IMR-90 (cell line): ENCODE measurements at regions not wholly inside any gene's neighbourhood (a gene's known extent, or its start where the extent isn't known, plus 50 kb on each side); places are given as distances from the start of the nearest gene placed in this dataset.

Source experiments
- ATAC-seq: fragments of 200-7000 bp; cut with Tn5 transposase; 2 replicates; pipeline ENCODE4 v1.9.1; 2020; ENCODE audit warnings: low read depth, mild to moderate bottlenecking, moderate library complexity
- BruUV-seq: library from RNA; stranded (reverse); fragments of 400-500 nt; replicated peaks from 2 replicates; lab custom pipeline; 2021; lab: Mats Ljungman, UMichigan
- CTCF ChIA-PET: fragments of 300-600 bp; formaldehyde crosslinking; extraction: SDS; loops from one replicate; lab custom pipeline; 2021; ENCODE audit warnings: antibody characterized with exemption; lab: Yijun Ruan, JAX
- POLR2A ChIA-PET: fragments of 300-600 bp; sonication (Branson Sonifier 250); formaldehyde crosslinking; loops from one replicate; lab custom pipeline; 2022; ENCODE audit warnings: antibody characterized with exemption; ENCODE audit not compliant: unreplicated experiment; lab: Charles Lee
- DNase-seq: peaks from one replicate; pipeline ENCODE4 v3.0.0; 2013
- H2AFZ ChIP-seq: replicated peaks from 2 replicates; pipeline ENCODE3; 2013; ENCODE audit warnings: low read length, mild to moderate bottlenecking; ENCODE audit not compliant: poor library complexity
- H2AK5ac ChIP-seq: 2 replicates; pipeline ENCODE4 v1.6.1; 2013; ENCODE audit warnings: low read depth, low read length, inconsistent platforms
- H2AK9ac ChIP-seq: replicated peaks from 2 replicates; pipeline ENCODE3; 2013; ENCODE audit warnings: mild to moderate bottlenecking, low read depth, low read length, moderate library complexity; ENCODE audit not compliant: poor library complexity
- H2BK120ac ChIP-seq: 2 replicates; pipeline ENCODE4 v1.6.1; 2013; ENCODE audit warnings: low read depth, low read length, inconsistent platforms
- H2BK15ac ChIP-seq: 3 replicates; pipeline ENCODE4 v1.6.1; 2013; ENCODE audit warnings: low read depth, low read length, inconsistent platforms
- H2BK20ac ChIP-seq: 2 replicates; pipeline ENCODE4 v1.6.1; 2013; ENCODE audit warnings: low read depth, mild to moderate bottlenecking, inconsistent platforms, low read length, moderate library complexity
- H2BK5ac ChIP-seq: 2 replicates; pipeline ENCODE4 v1.6.1; 2013; ENCODE audit warnings: mild to moderate bottlenecking, low read depth, low read length, inconsistent platforms; ENCODE audit not compliant: poor library complexity, severe bottlenecking
- H3K14ac ChIP-seq: replicated peaks from 2 replicates; pipeline ENCODE4 v1.6.1; 2013; ENCODE audit warnings: low read depth, low read length, inconsistent platforms
- H3K18ac ChIP-seq: 2 replicates; pipeline ENCODE4 v1.6.1; 2013; ENCODE audit warnings: low read depth, low read length, control low read depth
- H3K23ac ChIP-seq: 2 replicates; pipeline ENCODE4 v1.6.1; 2013; ENCODE audit warnings: low read depth, low read length, inconsistent platforms
- H3K27ac ChIP-seq: 2 replicates; pipeline ENCODE4 v1.5.1; 2013; ENCODE audit warnings: mild to moderate bottlenecking, control low read depth, low read length; ENCODE audit not compliant: insufficient read depth
- H3K27me3 ChIP-seq: 2 replicates; pipeline ENCODE4 v1.6.1; 2013; ENCODE audit warnings: low read length; ENCODE audit not compliant: control insufficient read depth, insufficient read depth
- H3K36me3 ChIP-seq: 2 replicates; pipeline ENCODE4 v1.6.1; 2013; ENCODE audit warnings: low read length, mixed read lengths; ENCODE audit not compliant: control insufficient read depth, insufficient read depth
- H3K4ac ChIP-seq: 2 replicates; pipeline ENCODE4 v1.6.1; 2013; ENCODE audit warnings: low read depth, low read length, inconsistent platforms
- H3K4me1 ChIP-seq: 2 replicates; pipeline ENCODE4 v1.6.1; 2013; ENCODE audit warnings: low read length, mixed read lengths; ENCODE audit not compliant: control insufficient read depth, insufficient read depth
- H3K4me2 ChIP-seq: 2 replicates; pipeline ENCODE4 v1.6.1; 2013; ENCODE audit warnings: low read depth, mild to moderate bottlenecking, control low read depth, low read length, moderate library complexity
- H3K4me3 ChIP-seq: 2 replicates; pipeline ENCODE4 v1.5.1; 2013; ENCODE audit warnings: low read depth, mild to moderate bottlenecking, control low read depth, low read length, moderate library complexity; ENCODE audit not compliant: insufficient read depth
- H3K56ac ChIP-seq: 2 replicates; pipeline ENCODE4 v1.6.1; 2013; ENCODE audit warnings: low read length, inconsistent platforms; ENCODE audit not compliant: insufficient read depth; ENCODE audit errors: extremely low read depth
- H3K79me1 ChIP-seq, 2 experiments: 2 replicates each; pipeline ENCODE4 v1.6.1; 2013; ENCODE audit warnings: low read length in 2 of 2, inconsistent platforms in 1 of 2, low read depth in 1 of 2
- H3K9ac ChIP-seq: 2 replicates; pipeline ENCODE4 v1.6.1; 2013; ENCODE audit warnings: low read depth, low read length, control low read depth
- H3K9me1 ChIP-seq: 2 replicates; pipeline ENCODE4 v1.6.1; 2013; ENCODE audit warnings: low read length, inconsistent platforms; ENCODE audit not compliant: insufficient read depth
- H3K9me3 ChIP-seq: 2 replicates; pipeline ENCODE4 v1.6.1; 2013; ENCODE audit warnings: low read length; ENCODE audit not compliant: control insufficient read depth, insufficient read depth
- H4K20me1 ChIP-seq: 2 replicates; pipeline ENCODE4 v1.6.1; 2013; ENCODE audit warnings: low read length, inconsistent platforms; ENCODE audit not compliant: insufficient read depth
- H4K5ac ChIP-seq: 2 replicates; pipeline ENCODE4 v1.6.1; 2013; ENCODE audit warnings: mild to moderate bottlenecking, low read depth, low read length, control low read depth
- H4K8ac ChIP-seq, 2 experiments: 2 replicates each; pipeline ENCODE4 v1.6.1; 2013; ENCODE audit warnings: low read depth in 2 of 2, low read length in 2 of 2, control low read depth in 1 of 2, inconsistent platforms in 1 of 2
- H4K91ac ChIP-seq: 2 replicates; pipeline ENCODE4 v1.6.1; 2013; ENCODE audit warnings: low read depth, low read length, inconsistent platforms; ENCODE audit not compliant: insufficient read depth
- CHD1 ChIP-seq: IDR thresholded peaks from 2 replicates; pipeline ENCODE4 v1.6.1; 2012; ENCODE audit warnings: low read depth, low read length, improper control_type of control experiment
- ELK1 ChIP-seq: fragments of 150-350 bp; IDR thresholded peaks from 2 replicates; pipeline ENCODE4 v1.6.1; 2016; ENCODE audit warnings: low read depth, mild to moderate bottlenecking, low read length, moderate library complexity, borderline replicate concordance
- MAFK ChIP-seq: IDR thresholded peaks from 2 replicates; pipeline ENCODE4 v1.6.1; 2012; ENCODE audit warnings: low read depth, low read length, improper control_type of control experiment
- NFE2L2 ChIP-seq: fragments of 150-350 bp; IDR thresholded peaks from 2 replicates; pipeline ENCODE4 v1.6.1; 2016; ENCODE audit warnings: low read depth, mild to moderate bottlenecking, low read length
- POLR2A ChIP-seq: IDR thresholded peaks from 2 replicates; pipeline ENCODE4 v1.6.1; 2012; ENCODE audit warnings: mild to moderate bottlenecking, low read depth, low read length
- RFX5 ChIP-seq: IDR thresholded peaks from 2 replicates; pipeline ENCODE4 v1.8.0; 2012; ENCODE audit warnings: low read depth, mild to moderate bottlenecking, low read length, moderate library complexity
- SMC3 ChIP-seq: fragments of 150-350 bp; IDR thresholded peaks from 2 replicates; pipeline ENCODE4 v1.6.1; 2016; ENCODE audit warnings: low read depth, mild to moderate bottlenecking, antibody characterized with exemption, low read length, moderate library complexity
- WGBS, 2 experiments: methylation state at CpG; one replicate each; pipeline versions ENCODE4 v1.1.5 to v1.1.7; 2013; ENCODE audit warnings: missing lambda C conversion rate in 2 of 2; ENCODE audit not compliant: insufficient read length in 1 of 2; ENCODE audit errors: extremely low coverage in 2 of 2; 5-methylcytosine and 5-hydroxymethylcytosine counted together
- dilution Hi-C: fragments of 300-500 bp; cut with HindIII; formaldehyde crosslinking; loops from one replicate; pipeline ENCODE4 v1.14.3; 2018; ENCODE audit warnings: low sequenced_read_pairs; ENCODE audit not compliant: unreplicated experiment
- in situ Hi-C: fragments of 300-500 bp; cut with MboI; formaldehyde crosslinking; loops from 3 replicates; pipeline ENCODE4 v1.14.3; 2019; ENCODE audit warnings: low sequenced_read_pairs, inconsistent platforms, mixed read lengths
- intact Hi-C: fragments of 100-400 bp; cut with micrococcal nuclease; formaldehyde crosslinking; loops from 2 replicates; pipeline ENCODE4 v1.10.0; 2022

- Histone ChIP-seq H3K36me3 (no peaks in the 10 kb centered on the region), H3K4me2 (no peak overlapping the region), H3K4me1 (no peaks in the 10 kb centered on the region), H4K91ac (no peak overlapping the region), H3K14ac (no peak overlapping the region), H2AFZ (no peak overlapping the region), H2BK15ac (no peak overlapping the region), H3K4ac (no peak overlapping the region), H3K9me3 (no peaks in the 10 kb centered on the region; the same call in 1 of the 2 replicates), H3K9me1 (no peaks in the 10 kb centered on the region), H4K8ac (no peak overlapping the region), H2AK9ac (no peak overlapping the region), H3K18ac (no peak overlapping the region), H2BK20ac (no peak overlapping the region), H4K20me1 (no peaks in the 10 kb centered on the region), H3K4me3 (no peak overlapping the region), H4K5ac (no peak overlapping the region), H3K27me3 (peaks cover 51% of the 10 kb centered on the region), H3K9ac (no peak overlapping the region), H3K27ac (no peak overlapping the region), H3K79me1 (no peaks in the 10 kb centered on the region), H3K23ac (no peak overlapping the region), H2AK5ac (no peak overlapping the region), H2BK120ac (no peak overlapping the region), H3K56ac (no peak overlapping the region), H2BK5ac (no peak overlapping the region)
- dilution Hi-C loops (no loop called here), intact Hi-C loops (no loop called here), in situ Hi-C loops (no loop called here)
- DNase-seq, result no peak
- TF ChIP-seq ELK1 (no peak), POLR2A (no peak), CHD1 (no peak), SMC3 (no peak), NFE2L2 (no peak), MAFK (peak; percentile 58), RFX5 (no peak)
- ChIA-PET POLR2A (no interaction called here), CTCF (interaction anchor here (1.7 kb wide), 1 partner anchor 55 kb away, joined by 5 read pairs; the partner anchor contains the start of gene RASGRP1)
- no TSS peak for BruUV-seq
- no peak for ATAC-seq
- WGBS, 2 experiments, result no CpG with 5 or more reads among the region's 4 CpGs
Measured at GRCh38 chr15:38618242-38618955, 53.8 kb upstream of the RASGRP1 start.
